GM21825 (cell line): ENCODE measurements at regions not wholly inside any gene's neighbourhood (a gene's known extent, or its start where the extent isn't known, plus 50 kb on each side); places are given as distances from the start of the nearest gene placed in this dataset.

Source experiments
- ATAC-seq: cut with Tn5 transposase; IDR thresholded peaks from one replicate; pipeline ENCODE4 v1.9.1; 2021; ENCODE audit warnings: mild to moderate bottlenecking, moderate library complexity; ENCODE audit not compliant: unreplicated experiment

GRCh38 chr14:97539884-97540283 is 742.7 kb downstream of the VRK1 start:
- ATAC-seq = no peak

- no peak for ATAC-seq
Observed at GRCh38 chr14:97543221-97543620, 746.0 kb downstream of the VRK1 start.

GRCh38 chr14:97543816-97544215 is 746.6 kb downstream of the VRK1 start:
- no peak for ATAC-seq

GRCh38 chr14:97544571-97544970 is 747.4 kb downstream of the VRK1 start:
- ATAC-seq = no peak

- no peak for ATAC-seq
Observed at GRCh38 chr14:97546491-97547230, 749.5 kb downstream of the VRK1 start.

- ATAC-seq = no peak
Observed at GRCh38 chr14:97550463-97550862, 753.3 kb downstream of the VRK1 start.

GRCh38 chr14:97554597-97554996 is 757.4 kb downstream of the VRK1 start:
- no peak for ATAC-seq

GRCh38 chr14:97564334-97564733 is 767.2 kb downstream of the VRK1 start:
- ATAC-seq = no peak

- ATAC-seq = no peak
Observed at GRCh38 chr14:97571201-97571600, 774.0 kb downstream of the VRK1 start.

- no peak for ATAC-seq
Observed at GRCh38 chr14:97571866-97572555, 774.8 kb downstream of the VRK1 start.

- ATAC-seq = no peak
Observed at GRCh38 chr14:97572583-97573458, 775.6 kb downstream of the VRK1 start.

GRCh38 chr14:97575677-97576076 is 778.5 kb downstream of the VRK1 start:
- no peak for ATAC-seq

- no peak for ATAC-seq
Observed at GRCh38 chr14:97578982-97579548, 781.9 kb downstream of the VRK1 start.

- no peak for ATAC-seq
Observed at GRCh38 chr14:97581016-97581415, 783.8 kb downstream of the VRK1 start.

GRCh38 chr14:97582022-97582421 is 784.8 kb downstream of the VRK1 start:
- no peak for ATAC-seq

GRCh38 chr14:97584528-97584927 is 787.3 kb downstream of the VRK1 start:
- ATAC-seq = no peak

GRCh38 chr14:97592341-97592980 is 795.3 kb downstream of the VRK1 start:
- ATAC-seq = no peak

GRCh38 chr14:97594306-97594705 is 797.1 kb downstream of the VRK1 start:
- no peak for ATAC-seq

GRCh38 chr14:97602438-97603117 is 805.4 kb downstream of the VRK1 start:
- no peak for ATAC-seq

GRCh38 chr14:97603201-97603600 is 806.0 kb downstream of the VRK1 start:
- no peak for ATAC-seq
